OCI-LY7 (cell line): ENCODE measurements at regions not wholly inside any gene's neighbourhood (a gene's known extent, or its start where the extent isn't known, plus 50 kb on each side); places are given as distances from the start of the nearest gene placed in this dataset.

ENCODE experiments used
- BruUV-seq: library from RNA; stranded (reverse); fragments of 400-500 nt; replicated peaks from 2 replicates; lab custom pipeline; 2021; lab: Mats Ljungman, UMichigan
- CTCF ChIA-PET: fragments of 300-600 bp; sonication (Branson Sonifier 250); formaldehyde crosslinking; loops from one replicate; lab custom pipeline; 2022; ENCODE audit warnings: antibody characterized with exemption; ENCODE audit not compliant: unreplicated experiment; lab: Charles Lee
- POLR2A ChIA-PET: fragments of 300-600 bp; sonication (Branson Sonifier 250); formaldehyde crosslinking; loops from one replicate; lab custom pipeline; 2022; ENCODE audit warnings: antibody characterized with exemption; lab: Charles Lee
- DNase-seq: peaks from one replicate; pipeline ENCODE4 v3.0.0-alpha.2; 2015; ENCODE audit warnings: low spot score
- H2AFZ ChIP-seq: fragments of 200-600 bp; sonication (generic), shearing (Covaris generic); 2 replicates; pipeline ENCODE4 v1.6.1; 2014; ENCODE audit warnings: mild to moderate bottlenecking, antibody characterized with exemption, low read length, moderate library complexity
- H3K27ac ChIP-seq: fragments of 200-600 bp; sonication (generic); 2 replicates; pipeline ENCODE4 v1.5.1; 2014; ENCODE audit warnings: mixed run types, low read depth, mild to moderate bottlenecking, moderate library complexity, low read length, inconsistent platforms; ENCODE audit not compliant: poor library complexity, severe bottlenecking
- H3K36me3 ChIP-seq: fragments of 200-600 bp; sonication (generic); 2 replicates; pipeline ENCODE4 v1.6.1; 2014; ENCODE audit warnings: mild to moderate bottlenecking, antibody characterized with exemption, low read length, moderate library complexity, mixed read lengths; ENCODE audit not compliant: insufficient read depth
- H3K4me1 ChIP-seq: fragments of 200-600 bp; sonication (generic); 2 replicates; pipeline ENCODE4 v1.5.1; 2014; ENCODE audit warnings: mild to moderate bottlenecking, low read length; ENCODE audit not compliant: insufficient read depth, poor library complexity, severe bottlenecking
- H3K4me2 ChIP-seq: fragments of 200-600 bp; sonication (generic); 2 replicates; pipeline ENCODE4 v1.6.1; 2014; ENCODE audit warnings: mild to moderate bottlenecking, low read length
- H3K4me3 ChIP-seq: fragments of 200-600 bp; sonication (generic); 2 replicates; pipeline ENCODE4 v1.5.1; 2014; ENCODE audit warnings: mild to moderate bottlenecking, low read depth, low read length; ENCODE audit not compliant: poor library complexity, severe bottlenecking
- H3K79me2 ChIP-seq: fragments of 200-600 bp; sonication (generic); 2 replicates; pipeline ENCODE4 v1.6.1; 2016; ENCODE audit warnings: low read depth, mild to moderate bottlenecking, low read length, moderate library complexity, mixed read lengths; ENCODE audit not compliant: insufficient read depth
- H3K9me2 ChIP-seq: fragments of 200-600 bp; sonication (generic); 2 replicates; pipeline ENCODE4 v1.6.1; 2016; ENCODE audit warnings: mild to moderate bottlenecking, low read length, mixed read lengths; ENCODE audit not compliant: insufficient read depth
- H3K9me3 ChIP-seq: fragments of 200-600 bp; sonication (generic); 2 replicates; pipeline ENCODE4 v1.6.1; 2014; ENCODE audit warnings: mild to moderate bottlenecking, mixed run types, low read length, mixed read lengths
- H4K20me1 ChIP-seq: fragments of 200-600 bp; sonication (generic); 2 replicates; pipeline ENCODE4 v1.6.1; 2014; ENCODE audit warnings: mild to moderate bottlenecking, antibody characterized with exemption, low read length, moderate library complexity, mixed read lengths; ENCODE audit not compliant: insufficient read depth
- EZH2phosphoT487 ChIP-seq: fragments of 200-600 bp; sonication (generic); IDR thresholded peaks from 2 replicates; pipeline ENCODE4 v1.6.1; 2018; ENCODE audit warnings: low read depth, borderline replicate concordance, mild to moderate bottlenecking, mixed run types, antibody characterized with exemption, low read length, moderate library complexity, mixed read lengths
- intact Hi-C: fragments of 100-400 bp; cut with micrococcal nuclease; formaldehyde crosslinking; loops from one replicate; pipeline ENCODE4 v1.10.0; 2022; ENCODE audit not compliant: unreplicated experiment
- TF ChIP-seq, protein P1 (sequence below): fragments of 200-600 bp; sonication (generic); conservative IDR thresholded peaks from 2 replicates; pipeline ENCODE4 v1.5.1; 2014; ENCODE audit warnings: mild to moderate bottlenecking, antibody characterized with exemption, low read length, moderate library complexity, mixed read lengths

GRCh38 chr15:95591270-95591669 lies 739.2 kb upstream of the NR2F2 start:
- POLR2A ChIA-PET = interaction anchor here (0.7 to 0.8 kb wide), 2 partner anchors 10 to 12 kb away, joined by 3 read pairs; no protein-coding TSS in a partner anchor
- DNase-seq = no peak
- no peak overlapping the region for H3K27ac ChIP-seq
- H3K9me2 ChIP-seq = no peaks in the 10 kb centered on the region
- intact Hi-C loops = no loop called here
- H3K79me2 ChIP-seq = no peaks in the 10 kb centered on the region
- H3K36me3 ChIP-seq = no peaks in the 10 kb centered on the region
- no peak overlapping the region for H3K4me3 ChIP-seq
- H2AFZ ChIP-seq = no peak overlapping the region
- no peak for TF ChIP-seq EZH2phosphoT487
- TF ChIP-seq, protein P1, sequence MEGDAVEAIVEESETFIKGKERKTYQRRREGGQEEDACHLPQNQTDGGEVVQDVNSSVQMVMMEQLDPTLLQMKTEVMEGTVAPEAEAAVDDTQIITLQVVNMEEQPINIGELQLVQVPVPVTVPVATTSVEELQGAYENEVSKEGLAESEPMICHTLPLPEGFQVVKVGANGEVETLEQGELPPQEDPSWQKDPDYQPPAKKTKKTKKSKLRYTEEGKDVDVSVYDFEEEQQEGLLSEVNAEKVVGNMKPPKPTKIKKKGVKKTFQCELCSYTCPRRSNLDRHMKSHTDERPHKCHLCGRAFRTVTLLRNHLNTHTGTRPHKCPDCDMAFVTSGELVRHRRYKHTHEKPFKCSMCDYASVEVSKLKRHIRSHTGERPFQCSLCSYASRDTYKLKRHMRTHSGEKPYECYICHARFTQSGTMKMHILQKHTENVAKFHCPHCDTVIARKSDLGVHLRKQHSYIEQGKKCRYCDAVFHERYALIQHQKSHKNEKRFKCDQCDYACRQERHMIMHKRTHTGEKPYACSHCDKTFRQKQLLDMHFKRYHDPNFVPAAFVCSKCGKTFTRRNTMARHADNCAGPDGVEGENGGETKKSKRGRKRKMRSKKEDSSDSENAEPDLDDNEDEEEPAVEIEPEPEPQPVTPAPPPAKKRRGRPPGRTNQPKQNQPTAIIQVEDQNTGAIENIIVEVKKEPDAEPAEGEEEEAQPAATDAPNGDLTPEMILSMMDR = no peak
- no TSS peak for BruUV-seq
- H3K4me2 ChIP-seq = no peak overlapping the region
- H3K4me1 ChIP-seq = no peaks in the 10 kb centered on the region
- H3K9me3 ChIP-seq = no peaks in the 10 kb centered on the region
- CTCF ChIA-PET = no interaction called here
- H4K20me1 ChIP-seq = no peaks in the 10 kb centered on the region

DNA sequence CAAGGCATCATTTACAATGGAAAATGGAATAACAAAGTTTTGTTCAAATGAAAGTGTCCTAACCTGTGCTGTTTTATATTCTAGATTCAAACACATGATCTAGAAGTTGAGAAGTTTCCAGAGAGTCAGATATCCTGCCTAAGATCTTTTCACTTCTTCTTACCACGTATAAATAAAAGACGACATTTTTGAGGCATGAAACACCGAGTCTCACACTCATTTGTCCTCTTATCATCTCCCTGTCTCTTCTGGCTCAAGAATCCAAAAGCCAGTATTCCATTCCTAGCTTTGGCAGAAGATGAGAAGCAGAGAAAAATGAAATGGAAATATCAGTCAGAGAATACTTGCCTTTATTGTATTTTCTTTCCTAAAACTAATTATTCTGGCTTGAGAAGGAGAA lies 738.6 kb upstream of the NR2F2 start:
- TF ChIP-seq, protein P1 = no peak
- no peak for TF ChIP-seq EZH2phosphoT487
- Histone ChIP-seq H3K4me2 (no peak overlapping the region), H3K27ac (no peak overlapping the region), H3K9me3 (no peaks in the 10 kb centered on the region), H3K4me1 (no peaks in the 10 kb centered on the region), H3K4me3 (no peak overlapping the region), H3K9me2 (no peaks in the 10 kb centered on the region), H3K79me2 (no peaks in the 10 kb centered on the region), H3K36me3 (no peaks in the 10 kb centered on the region), H2AFZ (no peak overlapping the region), H4K20me1 (no peaks in the 10 kb centered on the region)
- CTCF ChIA-PET = no interaction called here
- DNase-seq = no peak
- intact Hi-C loops = no loop called here
- BruUV-seq = no TSS peak
- POLR2A ChIA-PET = interaction anchor here (0.8 kb wide), 1 partner anchor 9 kb away, joined by 3 read pairs; no protein-coding TSS in a partner anchor

DNA sequence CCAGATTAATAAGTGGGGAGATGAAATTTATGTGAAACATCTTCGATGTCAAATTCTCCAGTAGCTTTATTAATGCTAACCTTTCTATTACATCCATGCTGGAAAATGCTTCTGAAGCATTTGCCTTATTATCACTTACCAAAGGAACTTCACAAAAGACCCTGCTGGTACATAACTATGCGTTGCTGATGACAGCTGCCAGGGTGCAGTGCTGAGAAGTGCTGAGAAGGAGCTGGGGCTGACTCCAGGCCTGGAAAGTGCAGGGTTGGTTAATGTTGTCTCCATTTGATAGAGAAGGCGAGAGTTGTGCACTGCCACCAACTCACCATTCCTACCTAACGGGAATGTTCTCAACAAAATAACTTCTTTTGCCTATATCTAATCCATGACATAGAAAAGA lies 736.0 kb upstream of the NR2F2 start:
- no peak overlapping the region for H3K27ac ChIP-seq
- no peaks in the 10 kb centered on the region for H3K9me3 ChIP-seq
- no peaks in the 10 kb centered on the region for H3K4me1 ChIP-seq
- ChIA-PET CTCF (no interaction called here), POLR2A (interaction anchor here (0.6 kb wide), 2 partner anchors 15 to 39 kb away, joined by 3 to 4 read pairs; no protein-coding TSS in a partner anchor)
- H3K79me2 ChIP-seq = no peaks in the 10 kb centered on the region
- intact Hi-C loops = no loop called here
- H2AFZ ChIP-seq = no peak overlapping the region
- TF ChIP-seq, protein P1 = no peak
- no peak for TF ChIP-seq EZH2phosphoT487
- no peak for DNase-seq
- H3K4me3 ChIP-seq = no peak overlapping the region
- no TSS peak for BruUV-seq
- no peaks in the 10 kb centered on the region for H3K9me2 ChIP-seq
- H4K20me1 ChIP-seq = no peaks in the 10 kb centered on the region
- no peak overlapping the region for H3K4me2 ChIP-seq
- H3K36me3 ChIP-seq = no peaks in the 10 kb centered on the region
